Right lobe of liver (tissue), 6 donors: ENCODE measurements at regions not wholly inside any gene's neighbourhood (a gene's known extent, or its start where the extent isn't known, plus 50 kb on each side); places are given as distances from the start of the nearest gene placed in this dataset.

Source experiments
- ATAC-seq, 4 donors: fragments of 200-7000 bp; cut with Tn5 transposase; one replicate each; pipeline ENCODE4 v1.9.1; 2020; ENCODE audit warnings: mild to moderate bottlenecking in 4 of 4, moderate library complexity in 4 of 4
- DNase-seq, 3 donors: peaks; one replicate each; pipeline ENCODE4 v3.0.0-alpha.2; 2020
- H3K27ac ChIP-seq, 3 donors: fragments of 200-600 bp; one replicate each; pipeline ENCODE4 v1.8.0; 2022
- H3K27me3 ChIP-seq, 2 donors: fragments of 200-600 bp; one replicate each; pipeline ENCODE4 v1.8.0; 2022
- H3K36me3 ChIP-seq, 4 donors: fragments of 200-600 bp; sonication (generic) in 1 of 4; one replicate each; pipeline versions ENCODE4 v1.5.1 to v1.8.0; 2017 to 2022; ENCODE audit warnings: control low read depth in 1 of 4
- H3K4me1 ChIP-seq, 4 donors: fragments of 200-600 bp; sonication (generic) in 1 of 4; one replicate each; pipeline versions ENCODE4 v1.5.1 to v1.8.0; 2017 to 2022; ENCODE audit warnings: control low read depth in 1 of 4
- H3K4me3 ChIP-seq, 3 donors: fragments of 200-600 bp; one replicate each; pipeline ENCODE4 v1.8.0; 2022
- H3K9me3 ChIP-seq, 4 donors: fragments of 200-600 bp; sonication (generic) in 1 of 4; one replicate each; pipeline versions ENCODE4 v1.5.1 to v1.8.0; 2017 to 2022; ENCODE audit warnings: control low read depth in 1 of 4
- CTCF ChIP-seq, 4 donors: fragments of 200-600 bp in 3 of 4; fragments of 450-650 bp in 1 of 4; IDR thresholded peaks; one replicate each; pipeline versions ENCODE4 v1.5.1 to v1.8.0; 2016 to 2022; ENCODE audit warnings: antibody characterized with exemption in 4 of 4, mild to moderate bottlenecking in 2 of 4
- POLR2A ChIP-seq: fragments of 450-650 bp; IDR thresholded peaks from one replicate; pipeline ENCODE4 v1.6.1; 2017; ENCODE audit warnings: antibody characterized with exemption, mild to moderate bottlenecking
- WGBS: methylation state at CpG from one replicate; pipeline ENCODE4 v1.1.6; 2018; ENCODE audit warnings: low coverage, low lambda C conversion rate; ENCODE audit not compliant: insufficient coverage; ENCODE audit errors: missing lambda C conversion rate; 5-methylcytosine and 5-hydroxymethylcytosine counted together
- intact Hi-C, 2 donors: fragments of 100-400 bp; cut with DNase I; formaldehyde crosslinking; loops; one replicate each; pipeline versions ENCODE4 v1.11.2 to v1.14.1; 2022
- donor health status: DM: no; HTN: yes; CAD: no.
- donor health status: DM: no; HTN: no; CAD: no.
- donor health status: DM: no; HTN: no; CAD: no.
- donor health status: DM: no; HTN: yes; CAD: no.
- donor health status: DM: no; HTN: yes; CAD: no.

GRCh38 chr15:92323525-92323924 lies 70.2 kb upstream of the ST8SIA2 start:
- ATAC-seq, result no peak
- no peaks in the 10 kb centered on the region for H3K27me3 ChIP-seq
- intact Hi-C loops, result no loop called here
- H3K4me3 ChIP-seq, result no peak overlapping the region
- TF ChIP-seq POLR2A, result no peak
- no peak for TF ChIP-seq CTCF (IDR thresholded peaks at IDR 0.05)
- WGBS, result 53% methylated on average over 3 of the region's 3 CpGs
- DNase-seq, result no peak
- H3K9me3 ChIP-seq, result no peaks in the 10 kb centered on the region
- no peaks in the 10 kb centered on the region for H3K36me3 ChIP-seq
- H3K4me1 ChIP-seq, result no peaks in the 10 kb centered on the region
- H3K27ac ChIP-seq, result no peak overlapping the region

- Histone ChIP-seq H3K27me3 (no peaks in the 10 kb centered on the region), H3K27ac (no peak overlapping the region), H3K4me1 (no peaks in the 10 kb centered on the region), H3K4me3 (no peak overlapping the region), H3K36me3 (no peaks in the 10 kb centered on the region), H3K9me3 (no peaks in the 10 kb centered on the region)
- DNase-seq (no peak), ATAC-seq (no peak)
- WGBS, result 46% methylated on average over 4 of the region's 8 CpGs
- intact Hi-C loops, result no loop called here
- TF ChIP-seq CTCF (IDR thresholded peaks at IDR 0.05) (no peak), POLR2A (no peak)
Observed at GRCh38 chr15:92324101-92324963, 69.3 kb upstream of the ST8SIA2 start.

GRCh38 chr15:92326236-92326635 lies 67.4 kb upstream of the ST8SIA2 start:
- TF ChIP-seq CTCF (IDR thresholded peaks at IDR 0.05) (no peak), POLR2A (no peak)
- Histone ChIP-seq H3K9me3 (no peaks in the 10 kb centered on the region), H3K4me3 (no peak overlapping the region), H3K4me1 (no peaks in the 10 kb centered on the region), H3K27ac (no peak overlapping the region), H3K36me3 (no peaks in the 10 kb centered on the region), H3K27me3 (no peaks in the 10 kb centered on the region)
- WGBS, result 26% methylated on average over 5 of the region's 6 CpGs
- ATAC-seq (no peak), DNase-seq (no peak)
- intact Hi-C loops, result no loop called here

GRCh38 chr15:92327033-92327432 lies 66.6 kb upstream of the ST8SIA2 start:
- Histone ChIP-seq H3K36me3 (no peaks in the 10 kb centered on the region), H3K27ac (no peak overlapping the region), H3K4me1 (no peaks in the 10 kb centered on the region), H3K4me3 (no peak overlapping the region), H3K9me3 (no peaks in the 10 kb centered on the region), H3K27me3 (no peaks in the 10 kb centered on the region)
- TF ChIP-seq CTCF (IDR thresholded peaks at IDR 0.05) (no peak), POLR2A (no peak)
- ATAC-seq (no peak), DNase-seq (no peak)
- 54% methylated on average over 4 of the region's 4 CpGs for WGBS
- intact Hi-C loops, result no loop called here
